GM12878 (cell line): ENCODE measurements at regions not wholly inside any gene's neighbourhood (a gene's known extent, or its start where the extent isn't known, plus 50 kb on each side); places are given as distances from the start of the nearest gene placed in this dataset.

Experiments used
- ATAC-seq: fragments of 200-7000 bp; cut with Tn5 transposase; 3 replicates; pipeline ENCODE4 v1.9.1; 2020; ENCODE audit warnings: mild to moderate bottlenecking, moderate library complexity
- BruUV-seq: library from RNA; stranded (reverse); fragments of 400-500 nt; replicated peaks from 2 replicates; lab custom pipeline; 2021; lab: Mats Ljungman, UMichigan
- CTCF ChIA-PET: fragments of 300-600 bp; sonication (Branson Sonifier 250); formaldehyde crosslinking; extraction: SDS; loops from one replicate; lab custom pipeline; 2021; ENCODE audit warnings: inconsistent platforms; lab: Yijun Ruan, JAX
- POLR2A ChIA-PET: fragments of 350-600 bp; formaldehyde crosslinking; extraction: SDS; loops from one replicate; lab custom pipeline; 2021; ENCODE audit warnings: inconsistent platforms; lab: Charles Lee
- RAD21 ChIA-PET: fragments of 300-600 bp; sonication (Branson Sonifier 250); formaldehyde crosslinking; loops from one replicate; lab custom pipeline; 2023; ENCODE audit warnings: antibody characterized with exemption; ENCODE audit not compliant: unreplicated experiment; lab: Charles Lee
- SMC1A ChIA-PET: fragments of 300-600 bp; sonication (Branson Sonifier 250); formaldehyde crosslinking; loops from one replicate; lab custom pipeline; 2023; ENCODE audit not compliant: unreplicated experiment, uncharacterized antibody; lab: Charles Lee
- DNase-seq: peaks from one replicate; pipeline ENCODE4 v3.0.0-alpha.2; 2011; ENCODE audit warnings: low read depth, low spot score
- FAIRE-seq: peaks from 3 replicates; lab custom pipeline; 2011; peaks lifted over from hg19 to GRCh38; lab: Jason Lieb, UNC
- H2AFZ ChIP-seq: 2 replicates; pipeline ENCODE4 v1.6.0; 2011; ENCODE audit warnings: low read depth, low read length, control low read depth; ENCODE audit not compliant: control insufficient read depth
- H3K27ac ChIP-seq: 2 replicates; pipeline ENCODE4 v1.5.1; 2011; ENCODE audit warnings: control low read depth; ENCODE audit not compliant: control insufficient read depth, insufficient read depth
- H3K27me3 ChIP-seq, 2 experiments: replicated peaks in 1 of 2; 2 replicates each; pipeline versions ENCODE4 v1.6.0 to v1.6.1; 2011; ENCODE audit warnings: low read length in 1 of 2; ENCODE audit not compliant: control insufficient read depth in 2 of 2, insufficient read depth in 2 of 2
- H3K36me3 ChIP-seq, 2 experiments: 2 replicates each; pipeline ENCODE4 v1.5.1; 2011; ENCODE audit warnings: low read length in 1 of 2; ENCODE audit not compliant: control insufficient read depth in 2 of 2, insufficient read depth in 2 of 2
- H3K4me1 ChIP-seq: 2 replicates; pipeline ENCODE4 v1.6.1; 2011; ENCODE audit warnings: mild to moderate bottlenecking, low read length, moderate library complexity, mixed read lengths; ENCODE audit not compliant: control insufficient read depth, insufficient read depth
- H3K4me2 ChIP-seq: 2 replicates; pipeline ENCODE4 v1.6.0; 2011; ENCODE audit warnings: control low read depth; ENCODE audit not compliant: control insufficient read depth, insufficient read depth
- H3K4me3 ChIP-seq: fragments of 200-600 bp; sonication (generic); 2 replicates; pipeline ENCODE4 v1.5.1; 2016
- H3K79me2 ChIP-seq: 2 replicates; pipeline ENCODE4 v1.6.0; 2011; ENCODE audit warnings: low read length; ENCODE audit not compliant: control insufficient read depth, insufficient read depth
- H3K9ac ChIP-seq: 2 replicates; pipeline ENCODE4 v1.8.0; 2011; ENCODE audit warnings: low read length, control low read depth, mixed read lengths; ENCODE audit not compliant: control insufficient read depth, insufficient read depth
- H3K9me3 ChIP-seq: replicated peaks from 3 replicates; pipeline ENCODE4 v1.5.1; 2011; ENCODE audit warnings: mild to moderate bottlenecking, low read length; ENCODE audit not compliant: control insufficient read depth, insufficient read depth
- H4K20me1 ChIP-seq: 2 replicates; pipeline ENCODE4 v1.6.0; 2011; ENCODE audit not compliant: control insufficient read depth, insufficient read depth
- EP300 ChIP-seq, 2 experiments: fragments of 150-350 bp in 1 of 2; IDR thresholded peaks; 2 replicates each; pipeline ENCODE4 v1.6.1; 2011 to 2012; ENCODE audit warnings: low read depth in 2 of 2, low read length in 2 of 2, borderline replicate concordance in 1 of 2, improper control_type of control experiment in 1 of 2, inconsistent platforms in 1 of 2; ENCODE audit not compliant: control insufficient read depth in 1 of 2
- ETV6 ChIP-seq, 2 experiments: fragments of 450-650 bp in 1 of 2; IDR thresholded peaks in 1 of 2; conservative IDR thresholded peaks in 1 of 2; 2 replicates each; pipeline ENCODE4 v1.6.1; 2014; ENCODE audit warnings: antibody characterized with exemption in 1 of 2, borderline replicate concordance in 1 of 2, low read depth in 1 of 2, mild to moderate bottlenecking in 1 of 2, moderate library complexity in 1 of 2
- HCFC1 ChIP-seq: fragments of 150-350 bp; IDR thresholded peaks from 2 replicates; pipeline ENCODE4 v1.6.1; 2014; ENCODE audit warnings: low read length
- MXI1 ChIP-seq: fragments of 150-350 bp; IDR thresholded peaks from 2 replicates; pipeline ENCODE4 v1.6.1; 2011; ENCODE audit warnings: low read depth, mild to moderate bottlenecking, inconsistent platforms, low read length, improper control_type of control experiment
- MYB ChIP-seq: fragments of 150-350 bp; IDR thresholded peaks from 2 replicates; pipeline ENCODE4 v1.6.1; 2014; ENCODE audit warnings: mild to moderate bottlenecking, low read depth, low read length, borderline replicate concordance
- NKRF ChIP-seq: fragments of 450-650 bp; conservative IDR thresholded peaks from 2 replicates; pipeline ENCODE4 v1.6.1; 2017; ENCODE audit warnings: mild to moderate bottlenecking, moderate library complexity
- NRF1 ChIP-seq: conservative IDR thresholded peaks from 2 replicates; pipeline ENCODE4 v1.6.1; 2011; ENCODE audit warnings: mild to moderate bottlenecking, low read depth, low read length, improper control_type of control experiment
- RAD21 ChIP-seq: IDR thresholded peaks from 2 replicates; pipeline ENCODE4 v1.6.1; 2011; ENCODE audit warnings: mild to moderate bottlenecking, low read depth, low read length, moderate library complexity; ENCODE audit not compliant: insufficient read depth
- RELB ChIP-seq: fragments of 450-650 bp; IDR thresholded peaks from 2 replicates; pipeline ENCODE4 v1.6.1; 2017; ENCODE audit warnings: low read depth, mild to moderate bottlenecking, moderate library complexity
- REST ChIP-seq: IDR thresholded peaks from 2 replicates; pipeline ENCODE4 v1.6.1; 2012; ENCODE audit warnings: mild to moderate bottlenecking, low read depth, low read length
- SIN3A ChIP-seq: IDR thresholded peaks from 2 replicates; pipeline ENCODE4 v1.6.1; 2012; ENCODE audit warnings: low read depth, low read length, improper control_type of control experiment
- WGBS: methylation state at CpG from one replicate; pipeline ENCODE4 v1.1.6; 2016; ENCODE audit warnings: low lambda C conversion rate; ENCODE audit not compliant: insufficient replicate concordance, insufficient coverage; ENCODE audit errors: missing lambda C conversion rate; 5-methylcytosine and 5-hydroxymethylcytosine counted together
- in situ Hi-C: fragments of 300-500 bp; cut with MboI; formaldehyde crosslinking; loops from 9 replicates; pipeline ENCODE4 v1.14.3; 2018; ENCODE audit warnings: mixed read lengths
- intact Hi-C: fragments of 100-400 bp; cut with micrococcal nuclease; formaldehyde crosslinking; loops from one replicate; pipeline ENCODE4 v1.14.2; 2022; ENCODE audit not compliant: unreplicated experiment

- TF ChIP-seq NKRF (no peak), MYB (no peak), ETV6 (conservative IDR thresholded peaks at IDR 0.05 in 1 of 2, IDR thresholded peaks at IDR 0.05 in 1 of 2; ENCODE audit: borderline replicate concordance in 1 of 2, low read depth in 1 of 2) (no peak)
Observed at GRCh38 chr5:39779831-39780230, 355.1 kb upstream of the DAB2 start (continued).

- Histone ChIP-seq H3K9ac (no peak overlapping the region), H2AFZ (no peak overlapping the region), H3K27me3 (no peaks in the 10 kb centered on the region), H3K36me3 (no peaks in the 10 kb centered on the region), H3K4me2 (no peak overlapping the region), H3K4me3 (no peak overlapping the region), H3K9me3 (no peaks in the 10 kb centered on the region), H4K20me1 (no peaks in the 10 kb centered on the region), H3K27ac (no peak overlapping the region), H3K79me2 (no peaks in the 10 kb centered on the region), H3K4me1 (no peaks in the 10 kb centered on the region)
- intact Hi-C loops (no loop called here), in situ Hi-C loops (no loop called here)
- no TSS peak for BruUV-seq
- ChIA-PET POLR2A (no interaction called here), RAD21 (no interaction called here), CTCF (no interaction called here), SMC1A (no interaction called here)
- DNase-seq (no peak), FAIRE-seq (no peak), ATAC-seq (no peak)
- WGBS, result 32% methylated on average over 5 of the region's 5 CpGs
- TF ChIP-seq REST, result no peak
- TF ChIP-seq SIN3A, result no peak
- no peak for TF ChIP-seq MXI1
- no peak for TF ChIP-seq NRF1
- TF ChIP-seq RAD21, result no peak
- TF ChIP-seq RELB, result no peak
- TF ChIP-seq HCFC1, result no peak
- no peak for TF ChIP-seq EP300 (IDR thresholded peaks at IDR 0.05; ENCODE audit: borderline replicate concordance in 1 of 2, control insufficient read depth in 1 of 2, low read depth in 2 of 2, low read length in 2 of 2)
Observed at GRCh38 chr5:39775797-39776365, 351.1 kb upstream of the DAB2 start.
